K562 (cell line): ENCODE measurements at regions not wholly inside any gene's neighbourhood (a gene's known extent, or its start where the extent isn't known, plus 50 kb on each side); places are given as distances from the start of the nearest gene placed in this dataset.

ENCODE experiments used
- ATAC-seq: fragments of 200-7000 bp; cut with Tn5 transposase; 3 replicates; pipeline ENCODE4 v1.9.1; 2020; ENCODE audit warnings: moderate library complexity
- BruUV-seq: library from RNA; stranded (reverse); fragments of 400-500 nt; replicated peaks from 2 replicates; lab custom pipeline; 2021; lab: Mats Ljungman, UMichigan
- CTCF ChIA-PET: fragments of 300-600 bp; formaldehyde crosslinking; extraction: SDS; loops from one replicate; lab custom pipeline; 2021; ENCODE audit warnings: low intra/inter-chr PET ratio; lab: Yijun Ruan, JAX
- POLR2A ChIA-PET: fragments of 300-600, 350-650 bp; sonication (Branson Sonifier 250); formaldehyde crosslinking; extraction: SDS; loops from one replicate; lab custom pipeline; 2021; ENCODE audit warnings: antibody characterized with exemption, inconsistent platforms; lab: Yijun Ruan, JAX
- DNase-seq, 4 experiments: peaks; one replicate each; pipeline versions ENCODE4 v3.0.0 to v3.0.0-alpha.2; 2011 to 2018; ENCODE audit warnings: low spot score in 3 of 4, mixed read lengths in 3 of 4; ENCODE audit errors: extremely low read depth in 1 of 4
- FAIRE-seq: peaks from 2 replicates; lab custom pipeline; 2011; peaks lifted over from hg19 to GRCh38; lab: Jason Lieb, UNC
- H2AFZ ChIP-seq: 2 replicates; pipeline ENCODE4 v1.6.0; 2011; ENCODE audit warnings: low read depth, low read length, control low read depth, inconsistent platforms
- H3K27ac ChIP-seq: fragments of 200-600 bp; 3 replicates; pipeline ENCODE4 v1.8.0; 2011; ENCODE audit warnings: low read depth, mild to moderate bottlenecking, control low read depth, inconsistent platforms, low read length, moderate library complexity, mixed read lengths; ENCODE audit errors: extremely low read depth
- H3K27me3 ChIP-seq, 2 experiments: fragments of 300-600 bp in 1 of 2; 2 replicates in 1 of 2; 3 replicates in 1 of 2; pipeline versions ENCODE4 v1.6.0 to v1.8.0; 2011; ENCODE audit warnings: inconsistent platforms in 2 of 2, low read length in 2 of 2, mild to moderate bottlenecking in 1 of 2, mixed read lengths in 1 of 2, moderate library complexity in 1 of 2; ENCODE audit not compliant: control insufficient read depth in 2 of 2, insufficient read depth in 2 of 2
- H3K36me3 ChIP-seq: fragments of 300-600 bp; 3 replicates; pipeline ENCODE4 v1.8.0; 2011; ENCODE audit warnings: mild to moderate bottlenecking, low read length, inconsistent platforms; ENCODE audit not compliant: control insufficient read depth, insufficient read depth
- H3K4me1 ChIP-seq, 2 experiments: fragments of 200-600 bp in 1 of 2; replicated peaks in 1 of 2; 2 replicates in 1 of 2; 3 replicates in 1 of 2; pipeline versions ENCODE4 v1.5.1 to v1.8.0; 2011; ENCODE audit warnings: inconsistent platforms in 2 of 2, low read length in 2 of 2, mild to moderate bottlenecking in 1 of 2, mixed read lengths in 1 of 2, moderate library complexity in 1 of 2; ENCODE audit not compliant: control insufficient read depth in 2 of 2, insufficient read depth in 2 of 2
- H3K4me2 ChIP-seq: 2 replicates; pipeline ENCODE4 v1.6.1; 2011; ENCODE audit warnings: low read length, control low read depth, inconsistent platforms, mixed read lengths; ENCODE audit not compliant: insufficient read depth
- H3K4me3 ChIP-seq: fragments of 200-600 bp; sonication (generic), shearing (Covaris generic); 2 replicates; pipeline ENCODE4 v1.5.1; 2016; ENCODE audit warnings: control low read depth, inconsistent platforms
- H3K79me2 ChIP-seq: fragments of 200-600 bp; 3 replicates; pipeline ENCODE4 v1.8.0; 2011; ENCODE audit warnings: low read length, inconsistent platforms; ENCODE audit not compliant: control insufficient read depth, insufficient read depth
- H3K9ac ChIP-seq, 2 experiments: 2 replicates each; pipeline versions ENCODE4 v1.6.0 to v1.6.1; 2011; ENCODE audit warnings: low read depth in 2 of 2, low read length in 2 of 2, control low read depth in 1 of 2, inconsistent platforms in 1 of 2, mild to moderate bottlenecking in 1 of 2, mixed read lengths in 1 of 2; ENCODE audit not compliant: insufficient read depth in 1 of 2
- H3K9me1 ChIP-seq: one replicate; pipeline ENCODE4 v1.6.0; 2011; ENCODE audit warnings: inconsistent platforms, mild to moderate bottlenecking, low read length, moderate library complexity; ENCODE audit not compliant: control insufficient read depth, insufficient read depth
- H3K9me3 ChIP-seq: replicated peaks from 2 replicates; pipeline ENCODE4 v1.5.1; 2011; ENCODE audit warnings: low read depth, low read length, inconsistent platforms; ENCODE audit not compliant: control insufficient read depth, insufficient read depth
- H4K20me1 ChIP-seq: replicated peaks from 2 replicates; pipeline ENCODE4 v1.6.1; 2011; ENCODE audit warnings: low read length, inconsistent platforms, mixed read lengths; ENCODE audit not compliant: control insufficient read depth, insufficient read depth
- CBX3 ChIP-seq, 2 experiments: IDR thresholded peaks; 1 replicate in 1 of 2; 2 replicates in 1 of 2; pipeline ENCODE4 v1.6.1; 2012; ENCODE audit warnings: inconsistent platforms in 2 of 2, low read length in 2 of 2, borderline replicate concordance in 1 of 2, control low read depth in 1 of 2
- CHD1 ChIP-seq: fragments of 200-600 bp; sonication (generic); IDR thresholded peaks from one replicate; pipeline ENCODE4 v1.6.1; 2012; ENCODE audit warnings: mild to moderate bottlenecking, moderate library complexity, low read length, inconsistent platforms
- CTCF ChIP-seq, 3 experiments: IDR thresholded peaks in 2 of 3; conservative IDR thresholded peaks in 1 of 3; 2 replicates each; pipeline ENCODE4 v1.5.1; 2011 to 2012; ENCODE audit warnings: low read length in 3 of 3, mild to moderate bottlenecking in 3 of 3, control low read depth in 2 of 3, improper control_type of control experiment in 1 of 3, inconsistent platforms in 1 of 3, low read depth in 1 of 3, mixed read lengths in 1 of 3, moderate library complexity in 1 of 3; ENCODE audit not compliant: insufficient read depth in 2 of 3
- MCM3 ChIP-seq: fragments of 450-650 bp; IDR thresholded peaks from 2 replicates; pipeline ENCODE4 v1.6.1; 2016
- RAD21 ChIP-seq, 2 experiments: fragments of 250-450 bp in 1 of 2; fragments of 450-650 bp in 1 of 2; sonication (Bioruptor Pico) in 1 of 2; formaldehyde crosslinking in 1 of 2; IDR thresholded peaks in 1 of 2; conservative IDR thresholded peaks in 1 of 2; 2 replicates each; pipeline versions ENCODE4 v1.4.0 to v1.8.0; 2020 to 2022; ENCODE audit warnings: mild to moderate bottlenecking in 2 of 2, moderate library complexity in 1 of 2
- ZFX ChIP-seq: sonication (generic); formaldehyde crosslinking; IDR thresholded peaks from 2 replicates; pipeline ENCODE4 v1.8.0; 2022; ENCODE audit warnings: mild to moderate bottlenecking, missing genetic modification reagents, moderate library complexity
- ZNF184 ChIP-seq: sonication (generic); formaldehyde crosslinking; IDR thresholded peaks from 2 replicates; pipeline ENCODE4 v1.5.0; 2020; ENCODE audit warnings: missing genetic modification reagents
- ZNF785 ChIP-seq: fragments of 250-450 bp; sonication (Bioruptor Pico); IDR thresholded peaks from 2 replicates; pipeline ENCODE4 v1.4.0; 2020; ENCODE audit warnings: mild to moderate bottlenecking
- WGBS: fragments of 100-300 bp; shearing (Covaris generic); methylation state at CpG from one replicate; pipeline ENCODE4 v1.1.6; 2016; ENCODE audit warnings: low coverage, mixed read lengths; ENCODE audit not compliant: insufficient coverage; ENCODE audit errors: missing lambda C conversion rate; 5-methylcytosine and 5-hydroxymethylcytosine counted together
- in situ Hi-C: fragments of 300-500 bp; cut with MboI; formaldehyde crosslinking; loops from 4 replicates; pipeline ENCODE4 v1.15.0; 2018; ENCODE audit warnings: inconsistent platforms, mixed read lengths
- intact Hi-C: fragments of 100-400 bp; cut with micrococcal nuclease; formaldehyde crosslinking; loops from 2 replicates; pipeline ENCODE4 v1.14.2; 2022

GRCh38 chr18:67199993-67200617 is 316.4 kb downstream of the DSEL start:
- Histone ChIP-seq H3K27me3 (no peaks in the 10 kb centered on the region), H3K9ac (no peak overlapping the region), H3K9me3 (no peaks in the 10 kb centered on the region), H3K4me1 (no peaks in the 10 kb centered on the region), H4K20me1 (no peaks in the 10 kb centered on the region), H3K4me2 (no peak overlapping the region), H3K27ac (no peak overlapping the region), H3K4me3 (no peak overlapping the region), H3K79me2 (no peaks in the 10 kb centered on the region), H3K36me3 (no peaks in the 10 kb centered on the region), H3K9me1 (no peaks in the 10 kb centered on the region), H2AFZ (no peak overlapping the region)
- FAIRE-seq: no peak
- ChIA-PET POLR2A (no interaction called here), CTCF (no interaction called here)
- intact Hi-C loops (no loop called here), in situ Hi-C loops (loop anchor here (25.0 kb wide), 1 partner anchor 1462 kb away; no protein-coding TSS in a partner anchor)
- WGBS: 0% methylated on average over 3 of the region's 3 CpGs
- no TSS peak for BruUV-seq
- 0 out of 3 replicates have a peak, but pooled peaks have one; percentile 42 for ATAC-seq
- DNase-seq: peak in 1 of 4 experiments; percentile 24
- TF ChIP-seq MCM3 (no peak), CBX3 (IDR thresholded peaks at IDR 0.05; ENCODE audit: borderline replicate concordance in 1 of 2, low read length in 2 of 2) (no peak), RAD21 (CRISPR knock-in tag; conservative IDR thresholded peaks at IDR 0.05 in 1 of 2, IDR thresholded peaks at IDR 0.05 in 1 of 2) (peak; percentile 31 to 61), ZNF184 (no peak), ZFX (CRISPR knock-in tag) (no peak), CHD1 (no peak), ZNF785 (CRISPR knock-in tag) (no peak), CTCF (IDR thresholded peaks at IDR 0.05 in 2 of 3, conservative IDR thresholded peaks at IDR 0.05 in 1 of 3; ENCODE audit: insufficient read depth in 2 of 3, low read depth in 1 of 3, low read length in 3 of 3) (peak in 1 of 3 experiments; percentile 36; a peak in 1 of 6 replicates)
- TF ChIP-seq, all 486 proteins: peak for 2
